ENCODE measurements at regions not wholly inside any gene's neighbourhood (a gene's known extent, or its start where the extent isn't known, plus 50 kb on each side); places are given as distances from the start of the nearest gene placed in this dataset.

- Histone ChIP-seq H3K23ac (ENCODE audit: insufficient read length) (no peak overlapping the region), H4K20me1 (replicated peaks in 1 of 2; ENCODE audit: control insufficient read depth in 1 of 2, insufficient read depth in 2 of 2, low read length in 2 of 2) (no peaks in the 10 kb centered on the region), H3K4ac (replicated peaks; ENCODE audit: insufficient read length, low read depth, low read length) (no peak overlapping the region), H3K56ac (replicated peaks; ENCODE audit: insufficient read length, low read depth, low read length) (no peak overlapping the region), H4K8ac (ENCODE audit: extremely low read depth, insufficient read depth, low read length) (no peak overlapping the region), H2BK120ac (replicated peaks; ENCODE audit: low read depth, low read length) (no peak overlapping the region), H2AK5ac (ENCODE audit: low read depth, low read length) (no peak overlapping the region), H3K9me3 (ENCODE audit: insufficient read depth in 2 of 2, low read depth in 1 of 2, low read length in 1 of 2) (no peaks in the 10 kb centered on the region), H3K4me1 (replicated peaks in 1 of 4; ENCODE audit: control insufficient read depth in 3 of 4, insufficient read depth in 4 of 4, low read length in 3 of 4) (no peaks in the 10 kb centered on the region), H2BK20ac (ENCODE audit: low read length) (no peak overlapping the region), H3K14ac (ENCODE audit: insufficient read length) (no peak overlapping the region), H4K5ac (ENCODE audit: insufficient read length, low read depth, low read length) (no peak overlapping the region), H3K18ac (ENCODE audit: extremely low read depth, low read length) (no peak overlapping the region), H3K9ac (replicated peaks in 1 of 4; ENCODE audit: extremely low read depth in 1 of 4, low read depth in 3 of 4, low read length in 3 of 4) (no peak overlapping the region), H3K27me3 (replicated peaks in 1 of 4; ENCODE audit: control insufficient read depth in 3 of 4, extremely low read depth in 1 of 4, insufficient read depth in 3 of 4, low read length in 3 of 4) (no peaks in the 10 kb centered on the region), H3K79me2 (ENCODE audit: control insufficient read depth in 1 of 2, insufficient read depth in 2 of 2, low read length in 2 of 2) (no peaks in the 10 kb centered on the region), H3K36me3 (ENCODE audit: control insufficient read depth in 2 of 4, insufficient read depth in 4 of 4, low read length in 3 of 4) (no peaks in the 10 kb centered on the region), H2BK15ac (ENCODE audit: low read length) (no peak overlapping the region), H3K79me1 (ENCODE audit: low read depth, low read length) (no peaks in the 10 kb centered on the region), H4K91ac (replicated peaks; ENCODE audit: insufficient read length, low read length) (no peak overlapping the region), H2BK5ac (ENCODE audit: low read depth, low read length) (no peak overlapping the region), H2BK12ac (ENCODE audit: low read depth, low read length) (no peak overlapping the region), H3K4me3 (ENCODE audit: extremely low read depth in 1 of 4, insufficient read depth in 2 of 4, low read depth in 3 of 4, low read length in 4 of 4) (no peak overlapping the region), H3K4me2 (ENCODE audit: insufficient read depth in 1 of 2, low read depth in 2 of 2, low read length in 2 of 2) (no peak overlapping the region), H3K27ac (ENCODE audit: low read depth, low read length) (no peak overlapping the region), H2AFZ (ENCODE audit: low read length) (no peak overlapping the region), H3K23me2 (ENCODE audit: low read depth, low read length) (no peaks in the 10 kb centered on the region)
- CTCF ChIA-PET (ENCODE audit: partially characterized antibody) = no interaction called here
- FAIRE-seq (no peak), DNase-seq (ENCODE audit: low read depth in 1 of 2, low spot score in 2 of 2) (no peak)
- TF ChIP-seq CHD1 (IDR thresholded peaks at IDR 0.05; ENCODE audit: low read depth, low read length) = no peak
- TF ChIP-seq BRCA1 (IDR thresholded peaks at IDR 0.05; ENCODE audit: low read depth, low read length) = no peak
- TF ChIP-seq RNF2 (IDR thresholded peaks at IDR 0.05; ENCODE audit: borderline replicate concordance, low read depth, low read length, missing control alignments, poor library complexity, severe bottlenecking) = no peak
- TF ChIP-seq CBX5 (IDR thresholded peaks at IDR 0.05; ENCODE audit: low read depth, low read length) = no peak
- WGBS, 2 experiments (ENCODE audit: extremely low coverage in 1 of 2, insufficient coverage in 1 of 2, insufficient read length in 1 of 2, insufficient replicate concordance in 2 of 2, low coverage in 1 of 2, low lambda C conversion rate in 2 of 2, missing lambda C conversion rate in 1 of 2) = 100% methylated on average over 2 of the region's 2 CpGs; no CpG with 5 or more reads in 1 of the 2 experiments
- POLR2A ChIA-PET (ENCODE audit: partially characterized antibody) = no interaction called here
These were observed 206.3 kb upstream of the FGF13 start for GRCh38 chrX:138917781-138918180.
